GM23338 (cell line): ENCODE measurements at regions not wholly inside any gene's neighbourhood (a gene's known extent, or its start where the extent isn't known, plus 50 kb on each side); places are given as distances from the start of the nearest gene placed in this dataset.

ENCODE experiments used
- ATAC-seq: fragments of 200-7000 bp; cut with Tn5 transposase; 3 replicates; pipeline ENCODE4 v1.9.1; 2020
- DNase-seq: peaks from one replicate; pipeline ENCODE4 v3.0.0-alpha.2; 2015; ENCODE audit warnings: low spot score
- H2AFZ ChIP-seq: fragments of 200-600 bp; sonication (generic); 2 replicates; pipeline ENCODE4 v1.8.0; 2016; ENCODE audit warnings: antibody characterized with exemption, mild to moderate bottlenecking, moderate library complexity
- H3F3A ChIP-seq: fragments of 200-600 bp; sonication (generic); replicated peaks from 2 replicates; pipeline ENCODE4 v1.8.0; 2017; ENCODE audit warnings: antibody characterized with exemption, mixed run types, low read depth
- H3K27ac ChIP-seq: fragments of 200-600 bp; sonication (generic); 2 replicates; pipeline ENCODE4 v1.6.1; 2016; ENCODE audit warnings: low read depth
- H3K27me3 ChIP-seq: fragments of 200-600 bp; sonication (generic); 2 replicates; pipeline ENCODE4 v1.8.0; 2016; ENCODE audit warnings: mild to moderate bottlenecking, mixed run types, moderate library complexity; ENCODE audit not compliant: insufficient read depth
- H3K36me3 ChIP-seq: fragments of 200-600 bp; sonication (generic); 2 replicates; pipeline ENCODE4 v1.8.0; 2016; ENCODE audit warnings: mild to moderate bottlenecking; ENCODE audit not compliant: insufficient read depth
- H3K4me1 ChIP-seq: fragments of 200-600 bp; sonication (generic); 2 replicates; pipeline ENCODE4 v1.8.0; 2016; ENCODE audit warnings: mild to moderate bottlenecking, moderate library complexity; ENCODE audit not compliant: insufficient read depth
- H3K4me2 ChIP-seq: fragments of 200-600 bp; sonication (generic); 2 replicates; pipeline ENCODE4 v1.7.1; 2017; ENCODE audit warnings: mixed run types
- H3K4me3 ChIP-seq: fragments of 200-600 bp; sonication (generic); 2 replicates; pipeline ENCODE4 v1.6.1; 2016; ENCODE audit warnings: mixed run types
- H3K79me2 ChIP-seq: fragments of 200-600 bp; sonication (generic); replicated peaks from 2 replicates; pipeline ENCODE4 v1.8.0; 2017; ENCODE audit warnings: mild to moderate bottlenecking; ENCODE audit not compliant: insufficient read depth
- H3K9me2 ChIP-seq: fragments of 200-600 bp; sonication (generic); 2 replicates; pipeline ENCODE4 v1.8.0; 2017; ENCODE audit not compliant: insufficient read depth
- H4K20me1 ChIP-seq: fragments of 200-600 bp; sonication (generic); replicated peaks from 2 replicates; pipeline ENCODE4 v1.8.0; 2017; ENCODE audit warnings: mild to moderate bottlenecking; ENCODE audit not compliant: insufficient read depth
- H3K27ac Mint-ChIP-seq: 2 replicates; pipeline ENCODE4 v1.8.0; 2020; ENCODE audit warnings: inconsistent platforms, mild to moderate bottlenecking, moderate library complexity, mixed read lengths
- H3K27me3 Mint-ChIP-seq: 3 replicates; pipeline ENCODE4 v1.8.0; 2022; ENCODE audit warnings: low read depth, mild to moderate bottlenecking, moderate library complexity, mixed read lengths, inconsistent platforms; ENCODE audit not compliant: insufficient read depth, poor library complexity
- H3K36me3 Mint-ChIP-seq: 3 replicates; pipeline ENCODE4 v1.8.0; 2021; ENCODE audit warnings: low read depth, mild to moderate bottlenecking, inconsistent platforms, moderate library complexity, mixed read lengths
- H3K4me1 Mint-ChIP-seq: 3 replicates; pipeline ENCODE4 v1.8.0; 2020; ENCODE audit warnings: mild to moderate bottlenecking, inconsistent platforms, mixed read lengths
- H3K4me3 Mint-ChIP-seq: 3 replicates; pipeline ENCODE4 v1.8.0; 2021; ENCODE audit warnings: moderate library complexity, mild to moderate bottlenecking, inconsistent platforms, mixed read lengths
- H3K9me3 Mint-ChIP-seq: 3 replicates; pipeline ENCODE4 v1.8.0; 2020; ENCODE audit warnings: moderate library complexity, mild to moderate bottlenecking, inconsistent platforms, mixed read lengths
- CREB1 ChIP-seq: fragments of 250-450 bp; sonication (Bioruptor Pico); IDR thresholded peaks from 2 replicates; pipeline ENCODE4 v1.5.0; 2020; ENCODE audit warnings: low read depth, mild to moderate bottlenecking, moderate library complexity
- CTCF ChIP-seq, 2 experiments: fragments of 200-600 bp in 1 of 2; sonication (generic) in 1 of 2; conservative IDR thresholded peaks; 2 replicates each; pipeline versions ENCODE4 v1.5.1 to v1.6.1; 2016 to 2017; ENCODE audit warnings: antibody characterized with exemption in 2 of 2, low read depth in 2 of 2, mild to moderate bottlenecking in 2 of 2, moderate library complexity in 1 of 2
- EZH2 ChIP-seq: fragments of 200-600 bp; sonication (generic); IDR thresholded peaks from one replicate; pipeline ENCODE4 v1.8.0; 2017; ENCODE audit warnings: antibody characterized with exemption, mild to moderate bottlenecking, low read depth; ENCODE audit not compliant: unreplicated experiment
- EZH2phosphoT487 ChIP-seq: fragments of 200-600 bp; sonication (generic); IDR thresholded peaks from one replicate; pipeline ENCODE4 v1.8.1; 2018; ENCODE audit warnings: antibody characterized with exemption; ENCODE audit not compliant: unreplicated experiment
- JUNB ChIP-seq: IDR thresholded peaks from one replicate; pipeline ENCODE4 v1.6.1; 2016; ENCODE audit warnings: antibody characterized with exemption; ENCODE audit not compliant: unreplicated experiment
- POLR2AphosphoS5 ChIP-seq: IDR thresholded peaks from 2 replicates; pipeline ENCODE4 v1.6.1; 2016; ENCODE audit warnings: antibody characterized with exemption, low read depth
- STAT1 ChIP-seq: IDR thresholded peaks from one replicate; pipeline ENCODE4 v1.6.1; 2016; ENCODE audit warnings: antibody characterized with exemption; ENCODE audit not compliant: unreplicated experiment
- ZNF114 ChIP-seq: fragments of 250-450 bp; sonication (Bioruptor Pico); IDR thresholded peaks from 2 replicates; pipeline ENCODE4 v1.5.0; 2020; ENCODE audit warnings: mild to moderate bottlenecking, moderate library complexity
- ZNF331 ChIP-seq: fragments of 250-450 bp; sonication (Bioruptor Pico); IDR thresholded peaks from 2 replicates; pipeline ENCODE4 v1.5.0; 2020; ENCODE audit warnings: low read depth, mild to moderate bottlenecking, moderate library complexity
- ZNF462 ChIP-seq: fragments of 250-450 bp; sonication (Bioruptor Pico); IDR thresholded peaks from 2 replicates; pipeline ENCODE4 v1.5.0; 2020; ENCODE audit warnings: mild to moderate bottlenecking, moderate library complexity
- TF ChIP-seq, protein P1 (sequence below): IDR thresholded peaks from 2 replicates; pipeline ENCODE4 v1.6.1; 2016; ENCODE audit warnings: antibody characterized with exemption
- TF ChIP-seq, protein P2 (sequence below): IDR thresholded peaks from one replicate; pipeline ENCODE4 v1.6.1; 2018; ENCODE audit warnings: antibody characterized with exemption; ENCODE audit not compliant: unreplicated experiment

DNA sequence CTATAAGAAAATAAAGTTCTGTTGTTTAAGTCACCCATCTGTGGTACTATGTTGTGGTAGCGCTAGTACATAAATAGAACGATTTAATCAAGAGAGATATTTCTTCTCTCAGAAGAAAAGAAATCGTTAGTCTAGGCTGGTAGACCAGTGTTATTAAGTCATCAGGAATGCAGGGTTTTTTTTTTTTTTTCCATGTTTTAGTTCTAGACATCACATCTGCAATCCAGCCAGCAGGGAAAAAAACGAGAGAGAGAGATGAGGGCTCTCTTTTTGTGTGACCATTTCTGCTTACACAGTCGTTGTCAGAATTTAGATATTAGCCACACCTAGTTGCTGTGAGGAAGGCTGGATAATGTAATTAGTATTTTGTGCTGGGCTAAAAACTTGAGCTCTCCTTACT, 417.4 kb downstream of the TMA16 start:
- DNase-seq (no peak), ATAC-seq (no peak)
- TF ChIP-seq ZNF462 (CRISPR knock-in tag) = no peak
- TF ChIP-seq JUNB = no peak
- TF ChIP-seq CREB1 (CRISPR knock-in tag) = no peak
- no peak for TF ChIP-seq ZNF331 (CRISPR knock-in tag)
- no peak for TF ChIP-seq POLR2AphosphoS5
- TF ChIP-seq STAT1 = no peak
- TF ChIP-seq CTCF (conservative IDR thresholded peaks at IDR 0.05; ENCODE audit: low read depth in 2 of 2) = no peak
- no peak for TF ChIP-seq EZH2phosphoT487
- TF ChIP-seq, protein P1, sequence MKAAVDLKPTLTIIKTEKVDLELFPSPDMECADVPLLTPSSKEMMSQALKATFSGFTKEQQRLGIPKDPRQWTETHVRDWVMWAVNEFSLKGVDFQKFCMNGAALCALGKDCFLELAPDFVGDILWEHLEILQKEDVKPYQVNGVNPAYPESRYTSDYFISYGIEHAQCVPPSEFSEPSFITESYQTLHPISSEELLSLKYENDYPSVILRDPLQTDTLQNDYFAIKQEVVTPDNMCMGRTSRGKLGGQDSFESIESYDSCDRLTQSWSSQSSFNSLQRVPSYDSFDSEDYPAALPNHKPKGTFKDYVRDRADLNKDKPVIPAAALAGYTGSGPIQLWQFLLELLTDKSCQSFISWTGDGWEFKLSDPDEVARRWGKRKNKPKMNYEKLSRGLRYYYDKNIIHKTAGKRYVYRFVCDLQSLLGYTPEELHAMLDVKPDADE = no peak
- TF ChIP-seq EZH2 = no peak
- TF ChIP-seq ZNF114 (CRISPR knock-in tag) = no peak
- TF ChIP-seq, protein P2, sequence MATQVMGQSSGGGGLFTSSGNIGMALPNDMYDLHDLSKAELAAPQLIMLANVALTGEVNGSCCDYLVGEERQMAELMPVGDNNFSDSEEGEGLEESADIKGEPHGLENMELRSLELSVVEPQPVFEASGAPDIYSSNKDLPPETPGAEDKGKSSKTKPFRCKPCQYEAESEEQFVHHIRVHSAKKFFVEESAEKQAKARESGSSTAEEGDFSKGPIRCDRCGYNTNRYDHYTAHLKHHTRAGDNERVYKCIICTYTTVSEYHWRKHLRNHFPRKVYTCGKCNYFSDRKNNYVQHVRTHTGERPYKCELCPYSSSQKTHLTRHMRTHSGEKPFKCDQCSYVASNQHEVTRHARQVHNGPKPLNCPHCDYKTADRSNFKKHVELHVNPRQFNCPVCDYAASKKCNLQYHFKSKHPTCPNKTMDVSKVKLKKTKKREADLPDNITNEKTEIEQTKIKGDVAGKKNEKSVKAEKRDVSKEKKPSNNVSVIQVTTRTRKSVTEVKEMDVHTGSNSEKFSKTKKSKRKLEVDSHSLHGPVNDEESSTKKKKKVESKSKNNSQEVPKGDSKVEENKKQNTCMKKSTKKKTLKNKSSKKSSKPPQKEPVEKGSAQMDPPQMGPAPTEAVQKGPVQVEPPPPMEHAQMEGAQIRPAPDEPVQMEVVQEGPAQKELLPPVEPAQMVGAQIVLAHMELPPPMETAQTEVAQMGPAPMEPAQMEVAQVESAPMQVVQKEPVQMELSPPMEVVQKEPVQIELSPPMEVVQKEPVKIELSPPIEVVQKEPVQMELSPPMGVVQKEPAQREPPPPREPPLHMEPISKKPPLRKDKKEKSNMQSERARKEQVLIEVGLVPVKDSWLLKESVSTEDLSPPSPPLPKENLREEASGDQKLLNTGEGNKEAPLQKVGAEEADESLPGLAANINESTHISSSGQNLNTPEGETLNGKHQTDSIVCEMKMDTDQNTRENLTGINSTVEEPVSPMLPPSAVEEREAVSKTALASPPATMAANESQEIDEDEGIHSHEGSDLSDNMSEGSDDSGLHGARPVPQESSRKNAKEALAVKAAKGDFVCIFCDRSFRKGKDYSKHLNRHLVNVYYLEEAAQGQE = no peak
- H3K4me3 ChIP-seq = no peak overlapping the region
- peaks cover 8% of the 10 kb centered on the region; the same call in 2 of the 3 replicates for H3K4me1 Mint-ChIP-seq
- H3F3A ChIP-seq = no peaks in the 10 kb centered on the region
- no peaks in the 10 kb centered on the region for H3K27me3 Mint-ChIP-seq
- H3K4me2 ChIP-seq = no peak overlapping the region
- no peaks in the 10 kb centered on the region for H3K36me3 ChIP-seq
- H4K20me1 ChIP-seq = no peaks in the 10 kb centered on the region
- no peaks in the 10 kb centered on the region for H3K79me2 ChIP-seq
- H3K27me3 ChIP-seq = no peaks in the 10 kb centered on the region
- H3K4me3 Mint-ChIP-seq = no peak overlapping the region
- peaks cover 8% of the 10 kb centered on the region for H3K4me1 ChIP-seq
- no peaks in the 10 kb centered on the region for H3K9me3 Mint-ChIP-seq
- no peaks in the 10 kb centered on the region for H3K36me3 Mint-ChIP-seq
- no peak overlapping the region for H2AFZ ChIP-seq
- H3K27ac Mint-ChIP-seq = no peak overlapping the region
- H3K9me2 ChIP-seq = no peaks in the 10 kb centered on the region
- H3K27ac ChIP-seq = no peak overlapping the region
